SH-SY5Y (cell line): ENCODE measurements at regions not wholly inside any gene's neighbourhood (a gene's known extent, or its start where the extent isn't known, plus 50 kb on each side); places are given as distances from the start of the nearest gene placed in this dataset.

Experiments used
- GATA2 ChIP-seq: IDR thresholded peaks from 2 replicates; pipeline ENCODE4 v1.6.1; 2011; ENCODE audit warnings: mild to moderate bottlenecking, low read depth, low read length
- GATA3 ChIP-seq: IDR thresholded peaks from 2 replicates; pipeline ENCODE4 v1.6.1; 2011; ENCODE audit warnings: low read depth, mild to moderate bottlenecking, low read length, moderate library complexity

DNA sequence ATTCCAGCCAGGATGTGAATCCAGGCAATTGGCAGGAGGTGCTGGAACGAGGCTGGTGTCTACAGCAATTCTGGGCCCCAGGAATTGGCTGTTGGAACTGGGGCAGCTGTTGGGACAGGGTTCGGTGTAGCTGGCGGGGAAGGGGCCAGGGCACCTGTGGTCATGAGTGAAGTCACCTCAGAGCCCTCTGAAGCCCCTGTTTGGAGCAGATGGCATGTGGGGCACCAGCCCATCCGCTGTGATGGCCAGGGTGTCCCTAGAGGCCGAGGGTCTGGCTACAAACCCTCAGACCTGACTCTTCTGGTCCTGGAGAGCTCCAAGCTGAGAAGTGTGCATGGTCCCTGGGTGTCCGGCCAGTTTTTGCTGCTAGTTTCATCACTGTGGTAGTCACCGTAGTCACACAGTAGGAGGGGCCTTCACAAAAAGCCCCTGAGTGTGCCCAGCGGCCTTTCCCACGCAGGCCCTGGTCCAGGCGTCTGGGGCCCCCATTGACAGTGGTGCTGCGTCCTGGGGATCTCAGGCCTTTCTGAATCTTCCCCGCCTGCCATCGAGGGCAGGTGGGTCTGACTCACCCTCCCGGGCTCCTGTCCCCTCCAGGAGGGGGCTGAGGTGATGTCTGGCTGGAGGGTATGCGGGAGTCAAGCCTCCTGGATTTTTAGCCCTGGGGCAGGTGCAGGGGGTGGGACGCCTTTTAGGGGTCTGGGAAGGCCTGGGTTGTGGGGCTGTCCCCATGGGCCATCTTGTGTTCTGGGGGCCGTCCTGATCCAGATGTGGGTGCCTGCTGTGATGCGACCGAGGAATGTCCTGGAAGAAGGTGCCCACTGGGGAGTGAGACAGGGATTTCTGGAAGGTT lies 368.0 kb downstream of the TMEM121 start:
- TF ChIP-seq GATA2 (no peak), GATA3 (no peak)
